ENCODE measurements at regions not wholly inside any gene's neighbourhood (a gene's known extent, or its start where the extent isn't known, plus 50 kb on each side); places are given as distances from the start of the nearest gene placed in this dataset.
"Not testable (repeated sequence)": the region's sequence is repeated elsewhere in the genome, so short reads cannot be mapped to it uniquely, and the experiment has no call there.

DNA sequence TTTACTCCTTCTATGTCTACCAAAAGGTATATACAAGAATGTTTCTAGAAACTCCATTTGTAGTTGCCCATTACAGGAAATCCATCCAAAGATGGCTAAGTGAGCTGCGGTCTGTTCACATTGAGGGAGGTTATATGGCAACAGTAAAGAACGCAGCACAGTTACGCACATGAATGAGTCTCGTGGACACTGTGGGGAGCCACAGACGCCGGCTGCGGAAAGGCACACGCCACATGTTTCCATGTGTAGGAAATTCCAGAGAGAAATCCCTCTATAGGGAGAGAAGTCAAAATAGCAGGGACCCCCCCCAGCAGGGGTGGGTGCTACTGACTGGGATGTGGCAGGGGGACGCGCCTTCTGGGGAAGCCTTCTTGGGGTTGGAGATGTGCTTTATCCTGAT lies 139.0 kb upstream of the NCOR2 start:
- no peak for DNase-seq

DNA sequence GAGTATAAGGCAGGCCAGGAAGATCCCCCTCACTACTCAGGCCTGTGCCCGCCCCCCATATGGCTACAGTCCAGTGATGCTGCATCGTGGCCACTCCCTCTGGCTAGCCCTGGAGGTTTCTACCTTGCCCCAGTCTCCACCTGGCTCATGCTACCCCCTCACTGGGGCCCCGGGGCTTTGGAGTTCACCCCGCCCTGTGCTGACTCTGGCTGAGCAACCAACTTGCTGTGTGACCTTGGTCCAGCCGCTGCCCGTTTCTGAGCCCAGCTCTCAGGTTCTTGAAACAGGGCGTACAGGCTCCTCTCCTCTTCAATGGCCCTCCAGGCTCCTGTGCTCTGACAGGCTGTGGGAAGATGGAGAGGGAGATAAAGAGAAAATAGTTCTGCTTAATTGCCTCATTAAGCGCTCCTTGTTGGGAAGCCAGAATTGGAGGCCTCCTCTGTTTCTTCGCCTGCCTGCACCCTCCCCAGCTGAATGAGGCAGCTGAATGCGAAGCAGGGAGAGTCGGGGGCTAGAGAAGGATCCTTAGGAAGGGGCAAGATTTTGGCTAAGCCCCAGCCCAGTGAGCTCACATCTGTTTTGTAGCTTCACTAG lies 138.2 kb upstream of the NCOR2 start:
- DNase-seq, result no peak

DNA sequence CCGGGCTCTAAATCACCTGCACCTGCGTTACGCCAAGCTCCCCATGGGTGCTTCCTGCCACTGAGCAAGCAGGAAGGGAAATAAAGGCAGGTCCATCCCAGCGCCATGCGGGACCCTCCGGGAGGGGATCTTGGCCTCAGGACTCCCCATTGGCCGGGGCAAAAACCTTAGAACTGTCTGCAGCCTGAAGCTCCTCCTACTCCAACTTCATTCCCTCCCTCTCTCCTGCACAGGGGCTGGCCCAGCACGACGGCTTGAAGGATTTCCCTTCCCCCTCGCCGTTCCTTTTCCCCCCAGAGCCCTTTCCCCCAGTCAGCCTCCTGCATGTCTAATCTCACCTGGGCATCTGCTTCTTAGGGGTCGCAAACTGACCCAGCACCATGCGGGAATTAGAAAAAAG lies 137.2 kb upstream of the NCOR2 start:
- DNase-seq, result no peak

- no peak for DNase-seq
Observed at GRCh38 chr12:124703856-124704255, 136.4 kb upstream of the NCOR2 start.

DNA sequence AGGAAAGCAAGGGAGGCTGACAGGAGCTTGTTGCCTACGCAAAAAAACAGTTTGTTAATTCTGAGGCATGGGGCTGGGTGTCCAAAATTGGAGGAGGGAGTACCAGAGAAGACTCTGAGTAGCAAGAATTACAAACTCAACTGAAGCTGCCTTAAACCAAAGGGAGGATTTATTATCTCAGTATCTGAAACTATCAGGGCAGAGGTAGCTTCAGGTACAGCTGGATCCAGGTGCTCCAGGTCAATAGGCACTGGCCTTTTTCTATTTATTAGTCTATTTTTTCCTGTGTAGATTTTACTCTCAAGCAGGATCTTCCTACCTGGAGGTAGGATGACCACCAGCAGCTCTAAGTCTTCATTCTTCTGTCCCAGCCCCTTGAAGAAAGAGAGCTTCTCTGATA lies 135.3 kb upstream of the NCOR2 start:
- no peak for DNase-seq

DNA sequence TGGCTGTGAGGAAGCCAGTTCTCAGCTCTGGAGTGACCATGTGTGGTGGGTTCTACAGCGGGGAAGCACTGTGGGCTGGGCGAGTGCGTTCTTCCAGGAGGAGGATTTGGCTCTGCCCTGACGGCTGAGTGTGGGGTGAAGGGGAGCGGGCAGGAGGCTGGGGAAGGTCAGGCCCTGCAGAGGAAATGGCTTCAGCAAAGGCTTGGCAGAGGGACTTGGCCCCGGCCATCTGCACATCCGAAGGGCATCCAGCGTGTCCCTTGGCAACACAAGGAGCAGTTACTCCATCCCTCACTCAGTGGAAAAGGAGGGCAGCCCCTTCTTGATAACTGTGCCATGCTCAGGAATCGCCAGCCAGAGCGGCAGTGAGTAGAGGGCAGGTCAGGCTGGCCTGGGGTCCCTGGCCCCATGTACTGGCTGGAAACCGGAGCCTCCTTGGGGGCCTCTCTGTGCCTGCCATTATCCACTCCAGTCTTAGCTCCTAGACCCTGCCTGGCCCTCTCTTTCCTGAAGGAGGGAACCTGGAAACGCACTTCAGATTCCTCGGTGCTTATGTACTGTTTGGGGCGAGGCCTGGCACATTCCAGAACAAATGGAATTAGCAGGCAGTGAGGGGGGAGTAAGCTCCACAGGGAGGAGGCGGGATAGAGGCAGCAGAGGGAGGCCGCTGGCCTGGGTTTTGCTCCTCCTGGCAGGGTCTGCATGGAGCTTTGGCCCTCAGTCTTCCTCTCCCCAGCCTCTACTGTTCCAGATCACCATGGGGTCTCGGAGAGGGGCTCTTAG lies 133.6 kb upstream of the NCOR2 start:
- peak; percentile 78 for DNase-seq

- no peak for DNase-seq
Observed at GRCh38 chr12:124699909-124700308, 132.5 kb upstream of the NCOR2 start.

GRCh38 chr12:124698998-124699305 lies 131.5 kb upstream of the NCOR2 start:
- DNase-seq, result no peak

DNA sequence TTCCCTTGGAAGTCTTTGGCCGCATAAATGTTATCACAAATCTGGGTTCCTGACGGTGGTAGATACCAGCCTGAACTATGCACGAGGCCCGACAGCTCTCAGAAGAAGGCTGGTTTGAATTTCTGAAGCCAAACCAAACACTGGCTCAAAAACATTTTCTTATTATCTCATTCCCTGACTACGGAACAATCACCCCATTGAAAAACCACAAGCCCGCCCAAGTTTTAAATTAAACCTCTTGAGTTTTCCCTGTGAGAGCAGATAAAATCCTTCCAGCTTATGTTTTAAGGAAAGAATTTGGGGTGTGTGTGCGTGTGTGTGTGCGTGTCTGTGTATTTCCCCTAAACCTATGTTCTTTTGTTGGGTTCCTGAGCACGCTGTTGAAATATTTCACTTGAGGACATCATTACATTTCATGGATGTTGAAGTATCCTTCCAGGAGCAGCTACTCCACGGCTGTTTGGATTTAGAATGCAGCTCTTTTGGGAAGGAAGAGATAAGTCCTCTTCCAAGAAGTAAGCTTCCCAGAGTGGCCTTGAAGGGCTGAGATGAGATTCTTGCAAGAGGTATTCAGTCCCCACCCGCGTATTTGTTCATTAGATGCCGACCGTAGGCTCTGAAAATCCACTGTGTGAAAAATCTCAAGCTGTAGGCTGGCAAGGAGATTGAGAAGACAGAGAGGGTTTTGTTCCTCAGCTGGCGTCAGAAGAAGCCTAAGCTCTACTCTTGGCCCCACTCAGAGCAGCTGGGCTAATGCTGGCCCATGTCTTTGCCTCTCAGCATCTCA lies 131.0 kb upstream of the NCOR2 start:
- DNase-seq, result no peak

DNA sequence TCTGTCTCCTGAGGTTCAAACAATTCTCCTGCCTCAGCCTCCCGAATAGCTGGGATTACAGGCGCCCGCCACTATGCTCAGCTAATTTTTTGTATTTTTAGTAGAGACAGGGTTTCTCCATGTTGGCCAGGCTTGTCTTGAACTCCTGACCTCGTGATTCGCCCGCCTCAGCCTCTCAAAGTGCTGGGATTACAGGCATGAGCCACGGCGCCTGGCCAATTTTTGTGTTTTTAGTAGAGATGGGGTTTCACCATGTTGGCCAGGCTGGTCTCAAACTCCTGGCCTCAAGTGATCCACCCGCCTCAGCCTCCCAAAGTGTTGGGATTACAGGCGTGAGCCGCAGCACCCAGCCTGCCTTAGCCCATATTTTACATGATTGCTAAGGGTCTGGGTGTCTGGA lies 130.3 kb upstream of the NCOR2 start:
- not testable (repeated sequence) for DNase-seq

DNA sequence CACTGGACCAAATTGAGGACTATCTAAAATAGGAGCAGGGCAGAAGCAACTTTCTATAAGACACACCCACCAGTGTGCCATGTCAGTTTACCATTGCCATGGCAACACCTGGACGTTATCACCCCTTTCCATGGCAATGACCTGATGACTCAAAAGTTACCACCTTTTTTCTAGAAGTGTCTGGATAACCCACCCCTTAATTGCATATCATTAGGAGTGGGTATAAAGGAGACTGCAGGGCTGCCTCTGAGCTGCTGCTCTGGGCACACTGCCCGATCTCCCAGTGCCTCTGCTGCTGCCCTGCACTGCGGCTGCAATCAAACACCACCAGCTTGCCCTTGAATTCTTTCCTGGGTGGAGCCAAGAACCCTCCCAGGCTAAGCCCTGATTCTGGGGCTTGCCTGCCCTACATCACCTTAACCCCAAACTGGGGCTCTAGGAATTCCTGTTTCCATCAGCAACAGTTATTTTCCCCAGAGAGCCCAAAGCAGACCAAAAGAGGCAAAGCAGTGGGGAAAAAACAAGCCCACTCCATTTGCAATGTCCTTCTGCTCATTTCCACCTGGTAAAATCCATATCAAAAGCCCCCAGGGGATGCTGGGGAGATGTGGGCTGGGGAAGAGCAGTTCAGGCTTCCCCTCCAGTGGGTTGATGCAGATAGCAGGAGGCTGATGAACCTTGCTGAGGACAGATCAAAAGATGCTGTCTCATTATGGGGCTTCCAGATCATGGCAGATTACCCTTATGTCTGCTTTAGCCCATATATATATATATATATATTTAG lies 129.5 kb upstream of the NCOR2 start:
- no peak for DNase-seq

- no peak for DNase-seq
Observed at GRCh38 chr12:124695861-124696260, 128.4 kb upstream of the NCOR2 start.

GRCh38 chr12:124694846-124695497 lies 127.6 kb upstream of the NCOR2 start:
- no peak for DNase-seq

DNA sequence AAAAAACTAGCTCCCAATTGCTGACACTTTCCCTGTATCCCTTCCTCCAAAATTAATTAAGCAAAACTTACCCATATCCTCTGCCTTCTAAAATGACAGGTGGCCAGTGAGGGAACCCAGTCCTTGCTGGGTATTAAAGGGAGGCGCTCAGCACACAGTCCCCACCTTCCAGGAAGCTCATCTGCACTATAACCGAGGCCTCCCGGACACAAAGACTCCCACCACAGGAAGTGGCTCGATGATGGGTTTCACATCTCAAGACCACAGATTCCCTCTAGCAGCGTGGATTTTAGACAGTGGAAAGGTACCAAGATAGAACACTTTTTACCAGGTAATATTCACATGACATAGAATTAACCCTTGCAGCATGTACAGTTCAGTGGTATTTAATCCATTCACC lies 126.8 kb upstream of the NCOR2 start:
- DNase-seq, result no peak

DNA sequence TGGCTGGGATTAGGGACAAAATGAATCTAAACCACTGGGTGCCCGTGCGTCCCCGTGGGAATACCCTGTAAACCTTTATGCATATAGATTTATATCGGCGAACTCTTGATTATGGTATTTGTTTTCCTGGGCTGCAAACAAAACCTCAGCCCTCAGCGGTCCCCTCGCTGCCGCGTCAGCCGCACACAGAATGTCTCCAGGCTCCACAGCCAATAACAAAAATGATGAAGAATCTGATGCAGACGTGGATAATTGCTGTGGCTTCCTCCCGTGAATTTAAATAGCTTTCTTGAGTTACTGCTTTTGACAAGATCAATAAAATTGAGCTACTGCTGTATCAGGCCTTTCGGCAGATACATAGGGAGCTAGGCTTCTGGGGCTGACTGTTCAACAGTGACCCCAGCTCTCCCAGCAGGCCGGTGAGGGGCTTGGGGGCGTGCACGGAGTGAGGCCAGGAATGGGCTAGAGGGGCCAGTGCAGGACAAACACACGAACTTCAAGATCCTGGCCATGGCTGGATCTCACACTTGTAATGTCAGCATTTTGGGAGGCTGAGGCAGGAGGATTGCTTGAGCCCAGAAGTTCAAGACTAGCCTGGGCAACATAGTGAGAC lies 125.8 kb upstream of the NCOR2 start:
- no peak for DNase-seq

DNA sequence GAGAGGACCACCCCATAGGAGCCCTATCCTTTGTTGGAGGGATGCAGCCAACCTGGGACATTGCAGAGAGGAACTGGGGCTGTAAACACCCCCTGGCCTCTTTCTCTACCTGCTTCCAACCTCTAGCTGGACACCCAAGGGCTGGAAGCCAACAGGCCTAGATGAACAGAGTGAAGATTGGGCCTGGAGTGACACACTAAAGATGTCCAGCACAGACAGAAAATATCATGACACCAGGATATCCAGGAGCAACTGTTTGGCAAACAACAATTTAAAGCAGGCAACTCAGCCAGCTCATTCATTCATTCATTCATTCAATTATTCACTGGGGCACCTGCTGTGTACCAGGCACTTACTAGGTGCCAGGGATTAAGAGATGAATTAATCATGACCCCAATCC lies 125.0 kb upstream of the NCOR2 start:
- DNase-seq, result no peak

DNA sequence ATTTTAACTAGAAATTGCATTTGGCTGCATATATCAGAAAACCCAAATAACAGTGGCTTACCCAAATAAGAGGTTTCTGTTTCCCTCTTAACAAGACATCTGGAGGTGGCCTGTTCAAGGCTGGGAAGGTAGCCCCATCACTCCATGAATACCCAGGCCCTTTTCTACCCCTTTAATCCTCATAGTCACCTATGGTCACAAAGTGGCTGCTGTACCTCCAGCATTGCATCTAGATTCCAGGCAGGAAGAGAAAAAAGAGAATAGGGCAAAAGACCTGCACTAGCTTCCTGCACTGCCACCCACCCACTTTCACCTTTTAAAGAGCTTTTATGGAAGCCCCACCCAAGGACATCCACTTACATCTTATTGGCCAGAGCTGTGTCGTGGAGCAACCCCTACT lies 124.0 kb upstream of the NCOR2 start:
- no peak for DNase-seq

DNA sequence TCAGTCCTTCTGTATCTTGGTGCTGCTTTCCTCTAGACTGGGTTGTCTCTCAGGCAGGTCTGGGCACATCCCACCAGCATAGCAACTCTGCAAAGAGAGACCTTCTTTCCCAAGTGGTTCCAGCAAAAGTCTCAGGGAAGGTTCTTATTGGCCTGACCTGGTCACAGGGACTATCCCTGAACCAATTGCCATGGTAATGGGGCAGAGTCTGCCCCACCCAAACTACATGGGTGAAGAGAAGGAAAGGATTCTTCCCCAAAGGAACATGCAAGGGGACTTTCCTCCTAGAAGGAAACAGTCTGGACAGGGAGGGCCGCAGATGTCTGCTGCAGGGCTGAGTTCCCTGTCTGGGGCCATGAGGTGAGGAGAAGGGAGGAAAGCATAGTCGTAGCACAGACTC lies 122.2 kb upstream of the NCOR2 start:
- DNase-seq, result no peak

DNA sequence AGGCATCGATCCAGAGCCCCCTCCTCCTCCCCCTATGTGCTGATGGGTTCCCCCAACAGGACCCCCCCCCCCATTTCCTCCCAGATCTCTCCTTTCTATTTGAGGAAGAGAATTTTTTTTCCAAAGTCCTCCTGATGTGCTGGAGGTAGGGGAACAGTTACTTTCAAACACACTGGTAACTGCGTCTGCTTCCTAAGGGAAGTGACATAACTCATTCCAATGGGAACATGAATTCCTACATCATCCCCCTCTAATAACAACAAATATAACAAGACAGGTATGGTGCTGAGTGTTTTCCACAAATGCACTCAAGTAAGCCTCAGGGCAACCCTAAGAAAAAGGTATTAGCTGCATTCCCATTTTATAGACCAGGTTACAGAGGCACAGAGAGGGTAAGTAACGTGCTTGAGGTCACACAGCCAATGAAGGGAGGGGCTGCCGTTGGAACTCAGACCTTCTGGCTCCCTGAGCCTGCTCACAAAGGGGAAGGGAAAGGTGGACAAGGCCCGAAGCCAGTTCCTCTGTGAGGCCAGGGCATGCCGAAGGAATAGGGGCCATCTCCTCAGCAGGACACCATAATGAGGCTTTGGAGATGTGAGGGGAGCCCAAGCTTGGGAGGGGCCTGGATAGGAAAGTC lies 121.1 kb upstream of the NCOR2 start:
- DNase-seq, result no peak

DNA sequence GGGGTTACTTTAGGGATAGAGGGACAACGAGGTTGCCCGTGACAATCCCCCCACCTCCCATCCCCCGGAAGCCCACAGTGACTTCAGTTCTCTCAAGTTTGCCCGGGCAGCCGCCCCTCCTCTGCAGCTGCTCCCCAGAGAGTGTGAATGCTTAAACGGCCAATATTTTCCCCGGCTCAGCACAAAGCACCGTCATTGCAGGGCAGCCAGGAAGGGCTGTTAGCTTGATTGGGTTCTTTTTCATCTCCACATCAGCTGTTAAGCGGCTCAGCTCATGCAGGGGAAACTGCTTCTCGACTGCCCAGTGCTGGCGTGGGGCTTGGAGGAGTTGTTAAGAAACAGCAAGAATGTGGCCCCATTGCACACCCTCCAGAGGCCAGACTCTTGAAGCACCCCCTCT lies 120.5 kb upstream of the NCOR2 start:
- DNase-seq, result peak; percentile 71
